ENCODE measurements at regions not wholly inside any gene's neighbourhood (a gene's known extent, or its start where the extent isn't known, plus 50 kb on each side); places are given as distances from the start of the nearest gene placed in this dataset.
A peak's percentile ranks its signal among the peaks of the same experiment; 100 is the strongest.

GRCh38 chr3:154496978-154497377, 67.0 kb upstream of the GPR149 start:
- intact Hi-C loops (cut with DNase I): no loop called here
- no peak for DNase-seq

- intact Hi-C loops (cut with DNase I): no loop called here
These were observed 66.5 kb upstream of the GPR149 start for GRCh38 chr3:154496540-154496939.

GRCh38 chr3:154486949-154487348, 57.0 kb upstream of the GPR149 start:
- intact Hi-C loops (cut with DNase I): no loop called here
- DNase-seq: peak in 2 of 10 donors; percentile 45 to 73

More at GRCh38 chr3:154496540-154496939, 66.5 kb upstream of the GPR149 start:
- no peak for DNase-seq

GRCh38 chr3:154482507-154482906, 52.5 kb upstream of the GPR149 start:
- intact Hi-C loops (cut with DNase I): no loop called here
- no peak for DNase-seq

GRCh38 chr3:154480033-154480432, 50.0 kb upstream of the GPR149 start:
- DNase-seq: no peak
- intact Hi-C loops (cut with DNase I): no loop called here

All from posterior cingulate gyrus (tissue), 11 donors.